Erythroblast (primary cell): ENCODE measurements at regions not wholly inside any gene's neighbourhood (a gene's known extent, or its start where the extent isn't known, plus 50 kb on each side); places are given as distances from the start of the nearest gene placed in this dataset.

Source experiments
- GATA1 ChIP-seq: IDR thresholded peaks from 2 replicates; pipeline ENCODE4 v1.6.1; 2011; ENCODE audit warnings: low read depth, mild to moderate bottlenecking, control low read depth, low read length, moderate library complexity
- POLR2A ChIP-seq: IDR thresholded peaks from 2 replicates; pipeline ENCODE4 v1.6.1; 2011; ENCODE audit warnings: mild to moderate bottlenecking, low read length

DNA sequence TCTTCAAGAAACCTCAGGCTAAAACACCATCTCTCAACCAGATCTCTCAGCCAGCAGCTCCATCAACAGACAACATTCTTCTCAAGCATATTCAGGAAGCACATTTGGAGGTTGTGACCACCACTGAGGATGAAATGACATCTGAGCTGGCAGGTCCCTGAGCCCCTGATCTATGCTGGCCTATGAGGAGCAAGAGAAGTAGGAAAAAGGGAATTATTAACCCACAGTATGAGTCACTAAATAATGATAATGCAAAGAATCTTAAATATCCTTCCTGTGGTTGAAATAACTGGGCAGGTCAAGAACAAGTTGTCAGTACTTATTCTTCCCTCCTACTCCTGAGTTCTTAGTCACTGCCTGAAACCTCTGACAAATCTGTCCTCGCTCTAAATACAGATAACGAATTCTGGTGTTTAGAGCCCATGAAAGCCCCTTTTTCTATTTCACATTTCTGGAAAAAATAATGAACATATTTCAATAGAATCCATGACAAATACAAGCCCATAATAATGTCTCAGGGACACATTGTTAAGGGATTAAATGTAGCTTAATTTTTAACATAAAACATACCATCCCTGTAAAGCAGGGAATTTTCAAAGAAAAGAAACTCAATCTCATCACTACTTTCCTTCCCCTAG lies 225.8 kb upstream of the IRS2 start:
- no peak for TF ChIP-seq POLR2A
- no peak for TF ChIP-seq GATA1
